Mononuclear cell (primary cell): ENCODE measurements at regions not wholly inside any gene's neighbourhood (a gene's known extent, or its start where the extent isn't known, plus 50 kb on each side); places are given as distances from the start of the nearest gene placed in this dataset.

Source experiments
- H3K27me3 ChIP-seq: 2 replicates; pipeline ENCODE4 v1.6.0; 2011; ENCODE audit warnings: low read length, control low read depth; ENCODE audit not compliant: insufficient read depth
- H3K4me1 ChIP-seq: 2 replicates; pipeline ENCODE4 v1.5.1; 2011; ENCODE audit warnings: mild to moderate bottlenecking, low read length, control low read depth; ENCODE audit not compliant: insufficient read depth
- H3K4me3 ChIP-seq: 2 replicates; pipeline ENCODE4 v1.5.1; 2011; ENCODE audit warnings: mild to moderate bottlenecking, low read length, moderate library complexity
- H3K9me3 ChIP-seq: 2 replicates; pipeline ENCODE4 v1.5.1; 2011; ENCODE audit warnings: low read depth, mild to moderate bottlenecking, control low read depth, low read length

DNA sequence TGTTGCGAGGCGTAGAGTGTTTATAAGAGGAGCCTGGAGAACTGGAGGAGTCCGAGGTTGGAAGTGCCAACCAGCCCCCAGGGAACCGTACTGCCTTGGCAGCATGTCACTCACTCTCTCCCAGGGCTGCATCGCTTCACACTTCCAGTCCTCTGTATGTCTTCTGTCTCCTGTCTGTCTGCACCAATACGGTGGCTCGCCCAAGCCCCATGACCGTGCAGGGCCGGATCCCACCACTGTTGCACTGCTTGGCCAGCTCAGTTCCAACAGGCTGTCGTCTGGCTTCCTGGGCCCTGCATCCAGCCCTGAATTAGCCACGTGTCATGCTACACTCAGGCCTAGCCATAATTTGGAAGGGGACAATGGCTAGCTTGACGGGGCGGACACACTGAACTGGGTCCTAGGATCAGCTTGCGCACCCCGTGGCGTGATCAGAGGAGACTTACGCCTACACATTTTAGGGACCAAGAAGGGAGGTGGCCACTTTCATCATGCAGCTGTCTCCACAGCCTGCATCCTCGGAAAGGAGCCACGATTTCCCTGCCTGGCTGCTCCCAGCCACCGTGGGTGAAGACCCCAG is 147.1 kb downstream of the URI1 start:
- Histone ChIP-seq H3K9me3 (no peaks in the 10 kb centered on the region), H3K27me3 (no peaks in the 10 kb centered on the region), H3K4me3 (no peak overlapping the region), H3K4me1 (no peaks in the 10 kb centered on the region)

- no peaks in the 10 kb centered on the region for H3K27me3 ChIP-seq
- H3K4me3 ChIP-seq, result no peak overlapping the region
- H3K4me1 ChIP-seq, result no peaks in the 10 kb centered on the region
- H3K9me3 ChIP-seq, result no peaks in the 10 kb centered on the region
These were observed 148.4 kb downstream of the URI1 start for GRCh38 chr19:30090476-30090875.

GRCh38 chr19:30090963-30091362 is 148.9 kb downstream of the URI1 start:
- no peaks in the 10 kb centered on the region for H3K9me3 ChIP-seq
- no peaks in the 10 kb centered on the region for H3K4me1 ChIP-seq
- H3K27me3 ChIP-seq, result no peaks in the 10 kb centered on the region
- H3K4me3 ChIP-seq, result no peak overlapping the region

DNA sequence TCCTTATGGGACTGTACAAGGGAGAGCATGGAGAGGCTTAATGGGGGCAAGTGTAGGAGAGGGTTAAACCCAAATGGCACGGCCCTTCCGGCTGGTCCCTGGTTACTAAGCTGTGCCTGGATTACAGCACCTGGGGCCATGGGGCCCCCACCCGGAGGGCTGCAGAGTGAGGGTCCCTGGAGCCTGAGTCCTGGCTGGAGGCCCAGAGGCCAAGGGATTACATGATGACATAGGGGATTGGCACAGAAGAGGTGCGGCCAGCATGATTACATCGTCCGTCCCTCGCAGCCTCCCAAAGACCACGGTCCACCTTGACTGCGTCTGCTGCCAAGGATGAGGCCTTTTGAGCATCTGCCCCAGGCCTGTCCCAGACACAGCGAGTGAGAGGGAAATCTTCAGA is 149.4 kb downstream of the URI1 start:
- Histone ChIP-seq H3K27me3 (no peaks in the 10 kb centered on the region), H3K4me3 (no peak overlapping the region), H3K4me1 (no peaks in the 10 kb centered on the region), H3K9me3 (no peaks in the 10 kb centered on the region)

DNA sequence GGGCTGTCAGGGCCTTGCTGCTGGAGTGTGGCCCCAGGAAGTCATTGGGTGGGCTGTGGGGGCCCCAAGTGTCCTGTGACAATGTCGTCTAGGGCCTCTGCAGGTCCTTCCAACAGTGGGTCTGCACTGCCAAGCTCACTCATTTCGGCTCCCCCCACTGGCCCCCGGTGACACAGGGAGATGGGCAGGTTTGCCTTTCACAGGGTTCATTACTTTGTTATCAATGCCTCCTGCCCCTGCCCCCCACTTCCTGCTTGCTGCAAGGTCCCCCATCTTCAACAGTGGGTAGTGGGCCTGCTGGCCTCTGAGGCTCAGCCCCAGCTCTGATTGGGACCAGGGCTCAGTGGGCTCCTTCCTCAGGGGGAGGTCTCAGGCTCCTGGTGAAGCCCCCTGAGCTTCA is 149.8 kb downstream of the URI1 start:
- no peaks in the 10 kb centered on the region for H3K4me1 ChIP-seq
- H3K4me3 ChIP-seq, result no peak overlapping the region
- H3K27me3 ChIP-seq, result no peaks in the 10 kb centered on the region
- H3K9me3 ChIP-seq, result no peaks in the 10 kb centered on the region

DNA sequence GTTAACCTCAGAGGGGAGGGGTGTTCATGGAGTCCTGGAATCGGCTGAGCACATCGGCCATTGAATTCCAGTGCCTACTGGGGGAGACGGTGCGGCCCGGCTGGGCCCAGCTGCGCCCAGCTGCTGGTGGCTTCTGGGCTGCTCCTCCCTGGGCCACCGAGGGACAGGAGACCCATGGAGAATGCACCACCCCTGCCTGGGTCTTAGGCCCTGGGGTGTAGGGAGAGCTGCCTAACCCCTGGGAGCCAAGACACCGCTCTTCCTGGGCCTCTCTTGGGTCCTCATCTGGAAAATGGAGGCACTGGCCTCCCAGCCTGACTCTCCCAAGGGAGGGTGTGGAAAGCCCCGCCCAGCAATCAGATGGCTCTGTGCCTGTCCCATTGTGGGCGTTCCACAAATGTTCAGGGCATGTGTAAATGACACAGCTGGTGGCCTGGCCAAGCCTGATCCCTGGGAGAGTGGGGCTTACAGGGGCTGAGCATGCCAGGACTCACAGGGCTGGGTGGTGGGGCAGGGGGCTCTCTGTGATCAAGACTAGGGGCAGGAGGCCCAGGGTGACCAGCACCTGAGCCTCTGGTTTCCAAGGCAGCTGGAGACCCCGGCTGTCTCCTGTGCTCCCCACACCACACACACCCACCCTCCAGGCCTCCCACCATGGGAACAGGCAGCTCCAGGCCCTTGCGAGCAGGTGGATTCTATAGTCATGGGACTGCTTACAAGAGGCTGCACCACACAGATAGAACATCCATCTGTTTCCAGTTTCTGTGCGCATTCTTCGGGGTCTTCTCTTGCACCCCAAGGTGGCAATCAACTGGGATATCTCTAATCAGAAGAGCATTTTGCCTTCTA is 150.9 kb downstream of the URI1 start:
- H3K4me1 ChIP-seq, result no peaks in the 10 kb centered on the region

DNA sequence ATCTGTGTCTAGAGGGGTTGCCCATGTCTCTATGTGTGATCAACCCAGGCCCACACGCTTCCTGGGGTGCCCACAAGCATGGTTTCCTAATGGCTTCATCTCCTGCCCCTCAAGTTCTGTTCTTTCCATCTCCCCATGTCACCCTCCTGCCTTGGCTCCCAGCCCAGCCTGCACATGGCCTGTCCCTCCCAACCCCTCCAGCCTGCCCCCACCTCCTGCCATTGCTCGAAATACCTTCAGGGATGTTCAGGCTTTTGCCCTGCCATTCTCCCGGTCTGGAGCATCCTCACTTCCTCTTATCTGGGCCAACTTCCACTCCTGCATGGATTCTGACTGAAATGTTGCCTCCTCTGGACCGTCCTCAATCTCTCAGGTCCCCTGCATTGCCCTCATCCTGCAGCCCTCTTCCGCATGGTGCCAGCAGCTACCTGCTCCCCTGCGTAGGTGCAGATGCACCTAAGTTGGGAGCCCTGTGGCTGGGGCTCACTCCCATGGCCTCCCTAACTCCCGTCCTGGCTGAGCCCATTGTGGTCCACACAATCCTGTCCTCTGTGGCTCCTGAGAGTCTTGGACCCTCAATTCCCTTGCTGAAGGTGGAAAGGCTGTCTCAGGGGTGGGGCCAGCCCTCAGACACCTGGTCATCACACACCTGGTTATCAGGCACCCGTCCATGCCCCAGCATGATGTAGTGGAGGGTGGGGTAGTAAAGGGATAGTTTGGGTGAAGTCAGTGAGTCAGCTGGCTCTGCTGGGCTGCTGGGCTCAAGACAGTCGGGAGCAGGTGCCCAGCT is 152.1 kb downstream of the URI1 start:
- no peaks in the 10 kb centered on the region for H3K4me1 ChIP-seq

More for the DNA sequence above, 150.9 kb downstream of the URI1 start:
- Histone ChIP-seq H3K4me3 (no peak overlapping the region), H3K27me3 (no peaks in the 10 kb centered on the region), H3K9me3 (no peaks in the 10 kb centered on the region)

GRCh38 chr19:30094756-30095140 is 152.7 kb downstream of the URI1 start:
- Histone ChIP-seq H3K27me3 (no peaks in the 10 kb centered on the region), H3K9me3 (no peaks in the 10 kb centered on the region), H3K4me3 (no peak overlapping the region), H3K4me1 (no peaks in the 10 kb centered on the region)

More for the DNA sequence above, 152.1 kb downstream of the URI1 start:
- Histone ChIP-seq H3K9me3 (no peaks in the 10 kb centered on the region), H3K4me3 (no peak overlapping the region), H3K27me3 (no peaks in the 10 kb centered on the region)

GRCh38 chr19:30095171-30095570 is 153.1 kb downstream of the URI1 start:
- H3K4me1 ChIP-seq, result no peaks in the 10 kb centered on the region
- H3K27me3 ChIP-seq, result no peaks in the 10 kb centered on the region
- no peak overlapping the region for H3K4me3 ChIP-seq
- no peaks in the 10 kb centered on the region for H3K9me3 ChIP-seq

DNA sequence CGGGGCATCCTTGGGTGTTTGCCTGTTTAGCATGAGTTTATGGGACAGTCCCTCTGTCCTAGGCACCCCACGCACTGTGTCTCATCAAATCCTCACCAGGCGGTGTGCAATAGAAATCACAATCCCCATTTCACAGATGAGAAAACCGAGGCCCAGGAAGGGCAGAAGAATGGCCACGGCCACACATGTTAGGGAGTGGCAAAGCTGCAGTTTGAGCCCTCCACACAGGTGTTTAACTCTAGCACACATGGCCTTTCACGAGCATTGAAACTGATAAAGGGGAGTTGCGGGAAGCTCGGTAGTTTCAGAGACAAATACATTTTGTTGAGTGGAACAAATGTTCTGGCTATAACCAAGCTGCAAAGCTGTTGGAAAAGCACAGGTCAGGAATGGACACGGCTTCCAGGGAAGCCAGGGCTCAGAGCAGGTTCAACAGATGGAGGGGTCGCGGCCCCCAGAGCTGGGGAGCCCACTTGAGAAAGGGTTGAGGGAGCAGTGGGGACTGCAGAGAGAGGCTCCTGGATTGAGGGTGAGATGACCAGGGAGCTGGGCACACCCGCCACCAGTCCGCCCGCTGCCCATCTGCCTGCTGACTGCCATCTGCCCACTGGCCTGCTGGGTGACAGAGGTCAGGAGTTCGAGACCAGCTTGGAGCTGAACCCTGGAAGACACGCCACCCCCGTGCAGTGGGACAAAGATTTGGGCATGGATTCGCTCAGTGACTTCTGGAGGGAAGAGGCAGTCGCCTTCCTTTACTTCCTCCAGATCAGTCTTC is 154.7 kb downstream of the URI1 start:
- Histone ChIP-seq H3K4me1 (no peaks in the 10 kb centered on the region), H3K4me3 (no peak overlapping the region), H3K9me3 (no peaks in the 10 kb centered on the region), H3K27me3 (no peaks in the 10 kb centered on the region)

DNA sequence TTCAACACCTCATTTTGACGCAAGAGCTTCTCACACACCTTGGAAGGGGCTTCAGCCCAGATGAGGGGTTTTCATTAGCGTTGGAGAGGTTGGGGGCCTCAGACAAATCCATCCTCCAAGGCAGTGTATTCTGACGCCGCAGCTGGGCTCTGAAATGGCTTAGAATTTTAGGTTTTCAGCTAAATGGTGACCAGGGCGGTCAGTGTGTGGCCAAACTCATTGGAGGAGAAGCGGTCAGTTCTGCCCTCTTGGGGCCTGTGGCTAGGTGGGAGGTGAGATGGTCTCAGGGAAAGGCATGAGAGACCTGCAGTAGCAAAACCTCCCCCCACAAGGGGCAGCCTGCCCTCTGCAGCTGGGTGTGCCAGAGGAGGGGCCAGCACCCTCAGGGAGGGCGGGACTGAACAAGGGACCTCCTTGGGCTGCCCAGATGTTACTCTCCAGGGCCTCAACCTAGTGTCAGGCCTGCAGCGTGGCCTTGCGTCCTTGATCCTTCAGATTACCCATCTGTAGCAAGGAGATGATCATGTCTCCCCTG is 155.8 kb downstream of the URI1 start:
- no peaks in the 10 kb centered on the region for H3K9me3 ChIP-seq
- H3K4me1 ChIP-seq, result no peaks in the 10 kb centered on the region
- H3K4me3 ChIP-seq, result no peak overlapping the region
- no peaks in the 10 kb centered on the region for H3K27me3 ChIP-seq

GRCh38 chr19:30102239-30102638 is 160.2 kb downstream of the URI1 start:
- Histone ChIP-seq H3K4me3 (no peak overlapping the region), H3K9me3 (no peaks in the 10 kb centered on the region), H3K27me3 (no peaks in the 10 kb centered on the region), H3K4me1 (no peaks in the 10 kb centered on the region)

GRCh38 chr19:30102666-30103065 is 160.6 kb downstream of the URI1 start:
- Histone ChIP-seq H3K27me3 (no peaks in the 10 kb centered on the region), H3K9me3 (no peaks in the 10 kb centered on the region), H3K4me1 (no peaks in the 10 kb centered on the region), H3K4me3 (no peak overlapping the region)

- H3K9me3 ChIP-seq, result no peaks in the 10 kb centered on the region
- no peaks in the 10 kb centered on the region for H3K4me1 ChIP-seq
- no peak overlapping the region for H3K4me3 ChIP-seq
- no peaks in the 10 kb centered on the region for H3K27me3 ChIP-seq
These were observed 161.9 kb downstream of the URI1 start for GRCh38 chr19:30103981-30104380.
